Stimulated activated CD4-positive, alpha-beta T cell treated with anti-CD3 and anti-CD28 coated beads, Interleukin-4, amount 100 ng/mL, for 4 hours (primary cell): ENCODE measurements at regions not wholly inside any gene's neighbourhood (a gene's known extent, or its start where the extent isn't known, plus 50 kb on each side); places are given as distances from the start of the nearest gene placed in this dataset.

Experiments used
- DNase-seq, 2 experiments: peaks; one replicate each; pipeline ENCODE4 v3.0.0-alpha.2; 2020

- DNase-seq = no peak
Measured at GRCh38 chr13:106744516-106744915, 176.6 kb upstream of the ARGLU1 start.

- no peak for DNase-seq
Measured at GRCh38 chr13:106738186-106738678, 170.3 kb upstream of the ARGLU1 start.

DNA sequence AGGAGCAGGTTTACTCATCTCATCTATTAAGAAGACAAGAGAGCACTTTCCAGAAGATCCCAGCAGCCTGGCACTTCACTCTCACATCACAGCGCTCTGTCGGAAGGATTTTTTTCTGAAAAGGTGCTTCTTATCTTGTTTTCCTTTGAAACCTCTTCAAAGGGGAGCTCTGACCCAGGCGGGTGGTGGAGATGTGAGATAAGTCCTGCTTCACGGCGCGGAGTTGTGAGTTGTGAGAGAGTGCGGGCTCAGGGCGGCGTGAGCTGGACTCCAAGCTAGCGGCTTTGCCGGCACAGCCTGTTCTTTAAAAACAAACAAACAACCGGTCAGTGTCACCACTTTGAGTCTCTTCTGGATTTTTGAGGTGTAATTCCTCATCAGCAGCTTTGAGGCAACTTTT lies 169.0 kb upstream of the ARGLU1 start:
- DNase-seq = no peak

GRCh38 chr13:106734198-106734597 lies 166.3 kb upstream of the ARGLU1 start:
- no peak for DNase-seq

DNA sequence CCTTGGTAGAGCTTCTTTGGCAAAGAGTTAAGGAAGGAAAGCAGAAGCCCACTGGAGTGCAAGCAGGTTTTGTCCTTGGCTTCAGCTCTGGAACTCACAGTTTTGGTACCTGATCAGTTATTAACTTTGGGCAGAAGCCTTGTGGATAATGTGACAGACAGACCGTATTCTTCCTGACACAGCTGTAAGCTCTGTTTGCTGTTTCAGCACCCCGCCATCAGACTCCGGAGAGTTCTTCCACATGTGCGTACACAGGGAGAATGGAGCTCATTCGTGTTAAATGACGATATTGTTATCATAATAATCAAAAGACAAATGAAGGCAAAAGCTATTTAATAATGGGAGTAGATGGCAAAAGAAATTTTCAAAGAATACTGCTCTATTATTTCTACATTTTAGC lies 155.1 kb upstream of the ARGLU1 start:
- DNase-seq = no peak

GRCh38 chr13:106722620-106723019 lies 154.7 kb upstream of the ARGLU1 start:
- no peak for DNase-seq

- DNase-seq = no peak
Measured at GRCh38 chr13:106721599-106721998, 153.7 kb upstream of the ARGLU1 start.

GRCh38 chr13:106714271-106714982 lies 146.5 kb upstream of the ARGLU1 start:
- DNase-seq = no peak

GRCh38 chr13:106712381-106712780 lies 144.4 kb upstream of the ARGLU1 start:
- DNase-seq = no peak

GRCh38 chr13:106710266-106710665 lies 142.3 kb upstream of the ARGLU1 start:
- no peak for DNase-seq

- DNase-seq = no peak
Measured at GRCh38 chr13:106709522-106709921, 141.6 kb upstream of the ARGLU1 start.

- no peak for DNase-seq
Measured at GRCh38 chr13:106702505-106702904, 134.6 kb upstream of the ARGLU1 start.

- no peak for DNase-seq
Measured at GRCh38 chr13:106701771-106702341, 133.9 kb upstream of the ARGLU1 start.

- no peak for DNase-seq
Measured at GRCh38 chr13:106700439-106700838, 132.5 kb upstream of the ARGLU1 start.

GRCh38 chr13:106700007-106700406 lies 132.1 kb upstream of the ARGLU1 start:
- DNase-seq = no peak

- no peak for DNase-seq
Measured at GRCh38 chr13:106699311-106699710, 131.4 kb upstream of the ARGLU1 start.

- no peak for DNase-seq
Measured at GRCh38 chr13:106696719-106697118, 128.8 kb upstream of the ARGLU1 start.

GRCh38 chr13:106696140-106696539 lies 128.2 kb upstream of the ARGLU1 start:
- no peak for DNase-seq

DNA sequence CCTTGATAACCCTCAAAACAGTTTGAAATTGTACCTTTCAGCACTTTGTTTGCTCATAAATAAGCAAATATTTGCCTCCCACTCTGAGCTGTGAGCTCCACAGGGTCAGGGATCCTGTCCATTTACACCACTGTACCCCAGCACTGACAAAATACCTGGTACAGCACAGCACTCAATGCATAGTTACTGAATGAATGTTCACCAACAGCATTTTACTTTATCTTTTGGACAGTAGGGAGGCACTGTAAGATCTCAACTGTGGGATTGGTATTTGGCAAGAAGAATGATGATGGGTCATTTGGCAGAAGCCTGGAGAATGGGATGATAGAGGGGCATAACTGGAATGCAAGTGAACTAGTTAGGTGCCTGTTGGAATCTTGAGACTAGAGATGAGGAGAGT lies 127.2 kb upstream of the ARGLU1 start:
- DNase-seq = no peak

DNA sequence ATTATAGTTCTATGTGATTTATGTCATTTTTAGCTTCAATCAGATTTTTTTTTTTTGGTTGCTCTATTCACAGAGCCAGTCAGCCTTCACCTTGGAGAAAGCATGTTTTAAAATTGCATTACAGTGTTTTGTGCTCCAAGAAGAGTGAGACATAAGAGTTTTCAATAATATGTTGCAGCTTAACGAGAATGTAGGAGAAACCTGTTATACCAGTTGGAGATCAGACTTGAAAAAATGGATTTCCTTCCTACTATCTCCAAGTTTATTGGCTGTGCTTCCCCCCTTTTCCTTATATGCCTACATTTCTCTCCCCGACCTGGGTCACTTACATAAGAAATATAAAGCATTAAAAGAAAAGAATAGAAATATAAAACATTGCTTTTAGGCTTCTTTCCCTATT lies 123.9 kb upstream of the ARGLU1 start:
- DNase-seq = no peak

- no peak for DNase-seq
Measured at GRCh38 chr13:106691341-106691740, 123.4 kb upstream of the ARGLU1 start.

DNA sequence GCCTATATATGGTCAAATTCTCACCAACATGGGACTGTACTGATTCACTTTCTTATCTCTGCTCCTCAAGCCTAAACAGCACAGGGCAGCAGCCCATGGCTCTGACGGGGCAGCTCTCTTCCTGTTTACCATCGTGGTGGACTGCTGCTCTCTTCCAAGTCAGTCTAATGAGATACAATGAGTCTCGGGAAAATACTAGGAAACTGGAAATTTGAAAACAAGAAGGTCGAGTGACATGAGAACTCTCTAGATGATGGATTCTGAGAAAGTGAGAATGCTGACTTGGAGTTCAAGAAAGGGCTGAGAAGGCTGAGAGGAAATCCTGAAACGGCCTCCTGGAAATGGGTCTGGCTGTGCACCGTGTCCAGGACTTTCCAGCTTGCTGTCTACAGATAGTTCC lies 122.8 kb upstream of the ARGLU1 start:
- DNase-seq = no peak

DNA sequence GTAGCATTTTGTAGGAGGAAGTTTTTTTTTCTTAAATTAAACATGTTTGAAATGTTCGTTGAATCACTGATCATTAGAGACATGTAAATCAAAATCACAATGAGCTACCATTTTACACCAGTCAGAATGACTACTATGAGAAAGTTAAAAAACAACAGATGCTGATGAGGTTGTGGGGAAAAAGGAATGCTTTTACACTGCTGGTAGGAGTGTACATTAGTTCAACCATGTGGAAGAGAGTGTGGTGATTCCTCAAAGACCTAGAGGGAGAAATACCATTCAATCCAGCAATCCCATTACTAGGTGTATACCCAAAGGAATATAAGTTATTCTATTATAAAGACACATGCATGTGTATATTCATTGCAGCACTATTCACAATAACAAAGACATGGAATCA lies 122.0 kb upstream of the ARGLU1 start:
- DNase-seq = no peak

DNA sequence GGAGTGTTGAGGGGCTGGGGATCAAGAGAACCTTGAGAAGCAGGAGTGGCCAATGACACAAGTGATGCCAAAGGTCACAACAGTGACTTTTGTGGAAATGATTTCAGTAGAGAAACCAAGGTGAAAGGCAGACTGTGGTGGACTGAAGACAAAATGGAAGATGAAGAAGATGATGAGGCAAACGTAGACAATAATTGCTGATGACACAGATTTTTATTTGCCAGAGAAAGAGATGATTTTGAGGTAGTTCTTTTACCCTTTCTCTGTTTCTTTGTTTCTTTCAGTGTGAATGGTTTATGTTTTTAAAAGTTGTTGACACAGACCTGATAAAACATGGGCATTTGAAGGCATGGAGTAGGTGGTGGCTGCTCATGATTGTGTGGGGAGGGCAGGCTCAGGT lies 121.0 kb upstream of the ARGLU1 start:
- DNase-seq = no peak

DNA sequence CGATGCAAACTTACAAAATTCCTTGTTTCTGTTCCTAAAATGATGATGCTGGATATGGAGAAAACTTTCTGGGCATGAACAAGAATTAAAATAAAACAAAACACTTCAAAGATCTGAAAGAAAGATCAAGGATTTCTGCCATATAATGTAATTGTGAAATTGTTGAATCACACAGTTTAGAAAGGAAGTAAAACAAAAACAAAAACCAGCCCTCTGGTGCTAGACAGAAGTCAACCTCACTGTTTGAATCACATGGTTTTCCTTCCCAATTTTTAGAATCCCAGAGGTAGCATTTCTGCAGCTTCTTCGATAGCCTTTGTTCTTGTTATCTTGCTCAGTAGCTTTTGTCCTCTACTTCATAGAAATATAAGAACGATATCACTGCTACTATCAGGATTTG lies 118.2 kb upstream of the ARGLU1 start:
- DNase-seq = no peak
